NK-92 treated with Interleukin-12 subunit alpha and Interleukin-12 subunit beta, amount 100 ng/mL, for 24 hours (cell line): ENCODE measurements at regions not wholly inside any gene's neighbourhood (a gene's known extent, or its start where the extent isn't known, plus 50 kb on each side); places are given as distances from the start of the nearest gene placed in this dataset.

Experiments used
- DNase-seq: peaks from one replicate; lab custom pipeline; 2025; lab: John Stamatoyannopoulos, UW

DNA sequence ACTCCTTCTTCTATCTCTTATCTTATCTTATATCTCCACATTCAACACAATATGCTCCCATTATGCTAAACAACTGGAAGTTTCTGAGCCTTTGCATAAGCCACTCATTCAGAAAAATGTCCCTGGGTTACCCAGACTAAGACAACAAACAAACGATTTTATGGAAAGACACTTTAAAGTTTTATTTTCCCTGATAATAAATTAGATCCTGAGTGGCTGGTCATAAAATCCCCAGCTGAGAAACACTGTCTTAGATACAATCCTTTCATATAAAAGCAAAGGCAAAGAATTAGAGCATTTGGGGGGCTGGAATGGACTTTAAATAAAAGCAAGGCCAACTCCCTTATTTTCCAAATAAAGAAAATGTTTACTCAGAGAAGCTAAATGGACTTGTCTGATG lies 322.3 kb downstream of the GBE1 start:
- DNase-seq, result no peak

DNA sequence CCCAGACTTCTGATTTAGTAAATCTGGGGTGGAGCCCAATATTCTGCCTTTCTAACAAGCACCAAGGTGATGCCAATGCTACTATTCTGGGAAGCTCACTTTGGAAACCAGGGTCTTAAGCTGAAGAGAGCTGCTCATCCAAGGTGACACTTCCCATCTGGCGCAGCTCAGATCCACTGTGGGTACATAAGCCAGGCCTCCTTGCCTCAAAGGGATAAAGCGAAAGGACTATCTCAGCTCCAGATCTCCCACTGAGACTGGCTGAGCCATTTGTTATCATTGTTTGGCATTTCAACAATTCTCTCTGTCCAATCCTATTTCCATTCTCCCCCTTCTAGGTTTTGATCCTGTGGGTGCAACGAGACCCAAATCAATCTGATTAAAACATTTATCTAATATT lies 323.8 kb downstream of the GBE1 start:
- no peak for DNase-seq

DNA sequence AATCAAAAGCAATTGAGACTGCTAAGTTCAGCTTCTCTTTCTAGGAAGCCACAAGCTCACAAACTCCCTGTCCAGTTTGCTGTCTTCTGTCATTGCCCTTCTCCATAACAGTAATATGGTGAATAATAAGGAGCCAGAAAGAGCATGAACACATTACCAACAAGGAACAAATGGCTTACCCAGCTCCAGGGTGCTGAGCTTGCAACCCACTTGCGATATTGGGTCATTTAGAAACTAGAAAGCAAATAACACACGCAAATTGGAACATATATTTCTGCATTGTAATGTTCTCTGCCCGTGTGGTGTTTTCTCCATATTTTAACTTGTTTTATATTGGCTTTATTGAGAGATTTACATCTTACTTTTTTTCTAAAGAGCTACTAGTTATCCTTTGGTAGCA lies 325.3 kb downstream of the GBE1 start:
- DNase-seq, result no peak

DNA sequence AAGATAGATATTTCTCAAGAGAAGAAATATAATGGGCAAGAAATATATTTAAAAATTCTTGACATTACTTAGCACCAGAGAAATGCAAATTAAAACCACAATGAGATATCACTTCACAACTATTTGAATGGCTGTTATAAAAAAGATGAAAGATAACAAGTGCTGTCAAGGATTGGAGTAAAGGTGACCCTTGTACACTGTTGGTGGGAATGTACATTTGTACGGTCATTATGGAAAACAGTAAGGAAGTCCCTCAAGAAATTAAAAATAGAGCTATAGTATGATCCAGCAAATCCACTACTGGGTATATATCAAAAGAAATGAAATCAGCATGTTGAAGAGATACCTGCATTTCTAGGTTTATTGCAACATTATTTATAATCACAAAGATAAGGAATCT lies 326.4 kb downstream of the GBE1 start:
- no peak for DNase-seq

DNA sequence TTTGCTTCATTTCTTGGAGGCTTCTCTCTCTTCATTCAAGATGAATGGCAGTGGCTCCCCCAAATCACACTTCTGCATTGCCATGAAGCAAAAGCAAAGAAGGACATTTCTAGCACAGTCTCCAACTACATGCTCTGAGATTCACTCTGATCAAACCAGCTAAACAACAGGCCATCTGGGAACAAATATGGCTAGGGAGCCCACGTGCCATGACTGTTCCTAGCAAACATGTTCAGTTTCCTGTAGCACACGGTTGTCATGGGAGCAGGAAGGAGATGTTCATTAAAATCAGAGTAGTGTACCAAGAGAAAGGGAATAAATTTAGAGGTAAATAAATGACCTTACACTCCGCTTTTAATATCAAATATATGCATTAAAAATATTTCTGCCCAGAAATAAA lies 327.3 kb downstream of the GBE1 start:
- no peak for DNase-seq

DNA sequence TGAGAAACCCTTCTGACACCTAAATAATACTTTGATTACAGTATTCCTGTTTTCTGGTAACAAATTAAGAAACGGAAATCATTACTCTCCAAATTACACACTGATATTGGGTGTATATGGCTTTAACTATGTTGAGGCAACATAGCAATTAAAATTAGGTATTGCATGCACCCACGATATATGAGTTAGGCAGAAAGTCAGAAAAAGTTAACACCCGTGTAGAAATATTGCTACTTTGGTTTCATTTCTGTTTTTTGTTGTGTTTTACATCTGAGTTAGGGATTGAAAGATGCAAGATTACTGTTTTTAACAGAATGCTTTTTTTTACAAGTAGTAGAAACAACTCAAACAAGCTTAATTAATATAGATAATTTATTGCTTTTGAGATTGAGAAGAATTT lies 327.8 kb downstream of the GBE1 start:
- no peak for DNase-seq

DNA sequence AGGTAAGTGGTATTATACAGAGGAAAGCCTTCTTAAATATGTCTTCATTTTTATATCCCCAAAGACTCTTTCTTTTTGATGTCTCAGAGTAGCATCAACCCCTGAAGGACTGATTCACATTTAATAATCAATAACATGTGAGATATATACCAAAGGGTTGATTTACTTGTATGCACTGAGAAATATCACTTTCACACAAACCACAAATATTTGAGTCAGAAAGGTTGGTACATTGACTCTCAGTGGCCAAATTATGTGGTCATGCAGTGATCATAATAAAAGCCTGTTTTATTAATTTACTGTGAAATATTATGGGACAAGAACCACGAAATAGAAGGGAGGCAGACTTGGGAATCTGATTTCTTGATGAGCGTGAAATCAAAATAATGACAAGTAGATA lies 329.0 kb downstream of the GBE1 start:
- DNase-seq, result no peak

DNA sequence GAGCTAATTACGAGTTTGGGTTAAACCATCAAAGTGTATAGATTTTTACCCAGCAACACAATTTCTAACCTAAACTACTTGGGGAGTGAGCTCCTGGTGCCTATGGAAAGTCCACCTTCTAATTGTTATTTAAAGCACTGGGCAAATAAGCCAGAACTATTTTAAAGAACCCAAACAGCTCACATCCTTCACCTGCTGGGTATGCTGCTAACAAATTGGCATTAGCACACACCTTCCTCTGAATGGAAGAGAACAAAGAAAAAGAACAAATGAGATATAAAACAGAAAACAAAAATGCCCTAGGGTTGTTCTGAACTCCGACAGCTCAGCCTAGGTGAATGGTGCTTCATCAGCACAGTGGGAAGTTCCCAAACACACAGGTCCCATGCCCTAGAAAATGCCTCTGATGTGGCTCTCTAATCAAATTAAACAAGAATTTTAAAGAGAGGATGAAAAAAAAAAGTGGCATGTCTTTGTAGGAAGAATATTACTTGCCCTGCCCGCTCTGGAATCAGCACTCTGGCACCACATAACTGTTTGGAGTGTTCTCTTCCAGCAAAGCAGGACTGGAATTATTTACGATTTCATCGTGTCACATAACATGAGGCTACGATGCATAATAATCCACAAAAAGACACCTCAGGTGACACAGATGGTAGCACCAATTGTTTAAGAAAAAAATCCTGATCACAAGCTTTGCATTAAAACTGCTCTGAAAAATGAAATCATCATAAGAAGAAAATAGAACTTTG lies 334.4 kb downstream of the GBE1 start:
- DNase-seq, result no peak

DNA sequence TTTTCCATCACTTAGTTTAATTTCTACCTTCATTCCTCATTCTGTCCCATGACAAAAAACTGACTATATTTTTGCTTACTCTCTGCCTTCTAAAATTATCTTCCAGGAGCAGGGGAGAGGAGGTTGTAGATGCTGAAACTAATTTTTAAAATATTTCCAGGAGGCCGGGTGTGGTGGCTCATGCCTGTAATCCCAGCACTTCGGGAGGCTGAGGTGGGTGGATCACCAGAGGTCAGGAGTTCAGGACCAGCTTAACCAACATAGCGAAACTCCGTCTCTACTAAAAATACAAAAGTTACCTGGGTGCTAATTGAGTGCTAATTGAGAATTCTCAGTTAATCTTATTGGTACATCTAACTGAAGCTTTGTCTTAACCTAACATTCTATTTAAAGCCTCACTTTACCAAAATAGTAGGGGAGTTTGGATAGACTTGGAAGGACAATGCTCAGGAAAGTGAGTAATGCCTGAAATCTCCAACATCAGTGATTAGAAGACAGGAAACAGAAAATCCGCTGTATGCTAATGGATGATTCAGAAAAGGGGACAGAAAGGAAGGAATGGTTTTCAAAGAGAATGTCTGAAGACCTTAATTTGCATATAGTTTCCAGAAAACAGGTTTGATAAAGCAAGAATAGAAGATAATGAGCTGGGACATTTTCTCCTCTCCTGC lies 336.1 kb downstream of the GBE1 start:
- no peak for DNase-seq

DNA sequence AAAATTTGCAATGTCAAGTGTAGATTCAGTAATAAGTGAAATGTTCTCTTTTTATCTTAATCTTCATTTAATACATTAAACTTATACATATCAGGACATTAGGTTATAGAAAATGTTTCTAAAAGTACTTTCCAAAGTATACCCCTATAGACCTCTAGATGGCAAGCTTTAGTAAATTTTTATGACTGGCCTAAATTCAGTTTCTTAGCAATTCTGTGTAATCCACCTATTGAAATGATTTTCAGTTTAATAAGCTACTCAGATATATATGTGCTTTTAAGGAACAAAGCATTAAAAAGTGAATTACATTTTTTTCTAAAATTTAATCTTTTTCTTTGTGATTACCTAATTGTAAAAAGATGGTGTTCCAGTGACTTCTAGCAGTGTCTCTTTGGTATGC lies 342.2 kb downstream of the GBE1 start:
- DNase-seq, result no peak

DNA sequence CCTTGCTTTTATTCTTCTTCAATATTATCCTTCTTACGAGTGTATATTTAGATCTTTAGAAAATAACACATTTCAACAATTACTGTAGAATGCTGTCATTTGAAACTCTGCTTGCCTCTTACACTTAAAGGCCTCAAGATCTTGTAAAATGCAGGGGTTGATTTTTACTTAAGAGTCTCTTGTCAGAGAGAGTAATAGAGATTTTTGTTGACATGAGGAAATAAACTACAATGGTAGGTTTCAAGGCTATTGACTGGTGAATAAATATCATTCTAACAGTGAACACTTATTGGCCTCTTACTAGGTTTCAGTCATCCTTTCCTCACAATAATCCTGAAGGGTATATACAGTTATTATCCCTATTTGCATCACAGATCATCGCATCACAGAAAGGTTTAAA lies 344.6 kb downstream of the GBE1 start:
- no peak for DNase-seq

DNA sequence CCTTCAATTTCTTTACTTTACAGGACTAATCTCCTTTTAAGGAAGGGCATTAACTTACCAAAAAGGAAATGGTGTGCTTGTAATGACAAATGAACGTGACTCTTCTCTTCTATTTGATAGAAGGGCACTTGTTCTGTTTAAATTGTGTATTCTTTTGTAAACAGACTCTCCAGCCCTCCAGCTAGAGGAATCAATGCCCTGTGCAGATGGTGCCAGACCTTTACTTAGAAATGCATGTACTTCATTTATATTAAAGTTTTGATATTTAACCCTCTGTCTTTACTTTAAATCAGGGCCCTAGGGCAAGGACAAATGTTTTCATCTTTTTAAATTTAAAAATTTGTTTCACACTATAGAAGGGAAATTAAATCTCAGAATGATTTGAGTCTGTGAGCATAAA lies 355.1 kb downstream of the GBE1 start:
- no peak for DNase-seq

DNA sequence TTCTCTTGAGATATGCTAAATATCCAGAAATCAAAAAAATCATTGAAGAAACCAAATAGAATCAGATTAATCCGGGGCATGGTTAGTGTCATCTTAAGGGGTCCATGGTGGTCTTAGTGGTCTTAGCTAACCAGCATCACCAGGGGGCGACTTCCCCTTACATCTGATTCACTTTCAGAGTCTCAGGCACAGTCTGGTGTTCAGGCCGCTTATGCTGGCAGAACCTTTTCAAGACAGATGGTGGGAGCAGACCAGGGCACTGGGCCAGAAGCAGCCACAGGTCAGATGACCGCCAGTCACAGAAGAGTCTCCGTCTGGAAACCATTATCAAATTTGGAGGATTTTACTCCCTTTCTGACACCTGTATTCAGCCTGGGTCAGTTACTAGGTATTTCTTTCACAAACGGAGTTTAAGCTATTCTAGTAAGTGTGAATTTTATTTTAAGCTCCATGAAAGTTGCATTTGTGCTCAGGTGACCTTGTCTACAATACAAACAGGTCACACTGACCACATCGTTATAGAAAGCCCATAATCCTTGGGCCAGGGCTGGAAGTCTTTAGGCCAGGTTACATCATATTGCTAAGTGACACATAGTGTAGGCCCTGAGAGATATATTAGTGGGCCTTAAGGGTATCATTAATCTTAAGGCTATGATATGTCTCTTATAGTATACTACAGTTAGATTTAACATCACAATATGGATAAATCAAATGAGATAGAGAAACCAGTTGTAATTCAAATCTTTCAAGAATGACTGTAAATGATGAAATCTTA lies 365.5 kb downstream of the GBE1 start:
- DNase-seq, result no peak

DNA sequence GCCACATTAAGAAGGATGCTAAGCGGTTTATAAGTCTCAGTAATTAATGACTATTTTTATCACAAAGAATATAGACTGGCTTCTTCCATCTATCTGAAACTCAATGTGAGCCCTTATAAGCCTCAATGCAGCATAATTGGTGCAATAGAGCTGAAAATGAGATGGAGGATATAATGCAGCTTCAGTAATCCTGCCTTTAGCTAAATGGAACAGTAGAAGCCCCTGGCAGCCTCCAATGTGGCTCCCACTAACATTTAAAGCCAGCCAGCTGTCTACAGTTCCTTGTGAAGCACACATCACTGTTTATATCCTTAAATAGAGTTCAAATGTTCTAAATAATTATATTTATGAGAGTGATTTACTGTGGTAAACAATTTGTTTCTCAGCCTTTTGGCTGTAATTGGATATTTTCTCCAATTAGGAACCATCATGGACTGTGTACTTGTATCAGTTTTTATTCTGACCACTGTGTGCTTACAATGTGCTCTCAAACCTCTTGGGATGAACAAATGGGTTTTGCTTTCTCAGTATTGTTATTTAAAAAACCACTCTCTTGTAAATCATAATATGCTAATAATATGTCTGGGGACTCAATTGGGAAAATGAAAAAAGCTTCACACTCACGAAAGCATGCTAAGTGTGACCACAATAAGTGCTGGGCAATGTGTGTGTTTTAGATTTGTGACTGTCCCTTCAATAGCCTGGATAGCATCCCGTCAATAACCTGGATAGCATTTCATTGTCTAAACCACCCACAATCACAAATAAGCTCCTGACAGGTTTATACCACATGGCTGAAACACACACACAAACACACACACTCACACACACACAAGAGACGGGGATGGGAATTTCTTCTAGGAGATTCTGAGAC lies 366.6 kb downstream of the GBE1 start:
- no peak for DNase-seq

DNA sequence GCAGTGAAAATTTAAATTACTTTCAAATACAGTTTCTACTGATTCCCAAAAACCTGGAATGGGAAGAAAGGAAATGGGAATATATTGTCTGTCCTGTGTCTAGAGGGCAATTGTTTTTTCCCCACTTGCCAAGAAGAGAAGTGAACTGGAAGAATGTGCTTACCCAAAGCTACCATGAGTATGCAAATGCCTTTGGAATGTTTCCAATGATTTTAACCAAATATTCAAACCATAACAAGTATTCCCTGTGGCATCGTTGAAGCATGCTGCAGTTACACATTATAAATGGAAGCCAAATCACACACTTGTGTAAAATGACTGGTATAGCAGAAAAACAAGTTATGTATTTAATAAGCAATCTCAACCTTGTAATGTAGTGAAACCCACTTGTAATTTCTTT lies 368.2 kb downstream of the GBE1 start:
- DNase-seq, result no peak

DNA sequence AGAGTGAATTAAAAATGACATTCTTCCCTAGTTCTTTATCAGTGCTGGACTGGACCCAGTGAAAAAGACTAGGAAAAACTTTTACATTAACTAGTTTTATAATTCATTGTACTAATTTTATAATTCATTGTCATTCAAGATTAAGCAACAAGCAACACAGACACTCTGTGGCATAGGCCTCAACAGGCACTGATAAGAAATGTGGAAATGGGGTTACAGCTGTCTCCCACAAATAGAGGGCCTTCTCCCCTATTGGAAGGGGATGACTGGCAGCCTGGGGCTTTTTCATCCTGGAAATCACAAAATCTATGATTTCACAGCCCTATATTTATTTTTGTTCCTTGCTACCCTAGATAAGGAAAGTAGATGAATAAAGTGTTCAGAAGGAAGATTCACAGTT lies 370.6 kb downstream of the GBE1 start:
- DNase-seq, result no peak

DNA sequence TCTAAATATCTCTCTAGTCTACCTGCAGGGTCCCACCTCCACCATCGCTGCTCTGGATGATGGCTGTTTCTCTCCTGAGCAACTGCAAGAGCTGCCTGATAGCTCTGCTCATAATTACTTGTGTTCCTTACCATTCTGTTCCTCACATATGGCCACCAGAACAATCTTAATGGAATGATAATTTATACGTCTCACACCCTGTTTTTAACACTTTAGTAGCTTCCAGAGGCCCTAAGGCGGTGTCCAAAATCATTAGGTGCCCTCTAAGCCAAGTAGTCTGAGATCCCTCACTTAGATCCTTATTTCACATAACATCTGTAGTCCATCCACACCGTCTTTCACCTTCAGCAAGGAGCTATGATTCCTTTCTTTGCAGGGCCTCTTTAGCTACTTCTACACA lies 373.3 kb downstream of the GBE1 start:
- no peak for DNase-seq

DNA sequence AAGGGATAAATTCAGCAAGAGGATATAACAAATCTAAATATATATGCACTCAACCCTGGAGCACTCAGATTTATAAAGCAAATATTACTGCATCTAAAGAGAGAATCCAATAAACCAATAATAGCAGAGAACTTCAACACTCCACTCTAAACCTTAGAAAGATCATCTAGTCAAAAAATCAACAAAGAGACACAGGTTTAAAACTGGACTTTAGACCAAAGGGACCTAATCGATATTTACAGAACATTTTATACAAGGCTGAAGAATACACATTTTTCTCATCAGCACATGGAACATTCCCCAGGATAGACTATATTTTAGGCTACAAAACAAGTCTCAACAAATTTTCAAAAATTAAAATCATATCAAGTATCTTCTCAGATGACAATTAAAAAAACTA lies 379.0 kb downstream of the GBE1 start:
- no peak for DNase-seq

DNA sequence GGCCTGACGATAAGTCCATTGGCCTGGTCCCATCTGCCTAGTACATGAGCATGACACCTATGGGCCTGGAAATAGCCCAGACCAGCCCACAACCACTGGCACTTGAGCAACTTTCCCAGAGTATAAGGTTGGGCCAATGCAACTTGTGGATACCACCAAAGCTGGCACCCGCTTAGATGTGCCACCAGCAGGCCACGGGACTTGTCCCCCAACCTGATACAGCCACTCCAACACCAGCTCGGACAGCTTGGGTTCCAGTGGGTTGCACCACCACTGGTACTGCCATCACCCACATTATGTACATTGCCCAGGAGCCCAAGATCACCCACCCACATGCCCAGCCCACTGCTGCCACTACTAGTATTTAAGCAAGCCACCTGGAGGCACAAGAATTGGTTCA lies 381.2 kb downstream of the GBE1 start:
- DNase-seq, result no peak

DNA sequence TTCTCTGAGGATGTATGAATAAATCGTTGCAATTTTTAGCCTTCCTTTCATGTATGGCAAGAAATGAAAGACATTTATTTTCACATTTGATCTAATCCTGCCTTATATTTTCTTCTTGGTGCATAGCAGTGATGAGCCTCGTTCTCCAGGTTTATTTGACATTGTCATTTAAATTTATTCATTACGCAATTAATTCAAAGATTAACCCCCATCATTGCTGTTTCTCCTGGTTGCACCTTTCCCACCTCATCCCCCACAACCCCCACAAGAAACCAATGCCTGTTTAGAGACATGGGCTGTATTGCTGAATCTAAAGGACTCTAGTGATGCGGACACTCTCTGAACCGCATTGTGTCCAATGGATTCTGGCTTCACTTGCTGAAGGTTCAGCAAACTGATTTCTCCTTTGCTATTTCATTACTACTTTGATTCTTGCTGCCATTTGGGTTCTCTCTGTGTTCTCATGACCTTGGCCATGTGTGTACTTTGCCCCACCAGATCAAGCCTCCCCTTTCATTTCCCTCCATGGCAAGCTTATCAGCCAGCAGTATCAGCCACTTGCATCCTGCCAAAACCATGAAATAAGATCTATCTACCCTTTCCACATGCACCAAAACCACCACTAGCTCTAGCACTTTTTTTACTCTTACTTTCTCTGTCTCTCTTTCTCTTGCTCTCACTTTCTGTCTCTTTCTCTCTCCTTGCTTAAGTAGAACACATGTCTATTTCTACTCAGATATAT lies 382.7 kb downstream of the GBE1 start:
- no peak for DNase-seq

DNA sequence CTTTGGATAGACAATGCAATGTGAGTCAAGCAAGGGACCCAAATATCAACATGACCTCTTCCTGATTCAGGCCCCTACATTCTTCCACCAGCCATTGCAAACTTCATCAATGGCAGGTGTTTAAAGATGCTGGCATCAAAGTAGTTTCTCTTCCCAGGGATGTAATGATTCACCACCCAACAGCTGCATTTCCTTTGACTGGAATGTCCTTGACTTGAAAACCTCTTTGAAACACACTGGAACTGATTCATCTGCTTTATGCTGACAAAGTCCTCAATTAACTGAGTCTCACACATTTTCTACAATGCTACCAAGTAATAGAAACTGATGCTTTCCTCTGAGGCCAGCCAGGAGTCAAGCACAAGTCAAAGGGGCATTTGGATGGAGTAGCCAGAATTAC lies 385.5 kb downstream of the GBE1 start:
- no peak for DNase-seq

DNA sequence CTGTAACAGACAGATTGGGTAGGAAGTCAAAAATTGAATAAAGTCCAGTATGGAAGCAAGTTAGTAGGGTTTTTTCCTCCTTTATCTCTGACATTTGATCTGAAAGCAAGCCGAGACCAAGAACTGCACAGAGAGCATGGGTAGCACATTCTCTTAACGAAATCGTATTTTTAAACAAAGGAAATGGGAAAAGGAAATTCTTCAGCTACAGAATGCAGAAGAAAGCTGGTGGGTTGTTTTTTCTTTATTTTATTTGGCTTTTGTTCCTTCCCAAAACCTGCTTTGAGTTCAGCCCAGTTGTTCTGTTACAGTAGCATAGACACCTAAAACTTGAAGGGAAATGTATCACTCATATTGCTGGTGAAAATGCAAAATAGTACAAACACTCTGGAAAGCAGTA lies 397.0 kb downstream of the GBE1 start:
- DNase-seq, result no peak
